Left lobe of liver (tissue), 2 donors: ENCODE measurements at regions not wholly inside any gene's neighbourhood (a gene's known extent, or its start where the extent isn't known, plus 50 kb on each side); places are given as distances from the start of the nearest gene placed in this dataset.

Experiments
- ATAC-seq: fragments of 200-7000 bp; cut with Tn5 transposase; one replicate; pipeline ENCODE4 v1.9.1; 2020; ENCODE audit warnings: mild to moderate bottlenecking, moderate library complexity
- DNase-seq: peaks from one replicate; pipeline ENCODE4 v3.0.0-alpha.2; 2020; ENCODE audit warnings: low spot score
- donor health status: DM: no; HTN: no; CAD: no; lungs with moderate emphysema.
- donor health status: DM: no; HTN: yes; CAD: no.

DNA sequence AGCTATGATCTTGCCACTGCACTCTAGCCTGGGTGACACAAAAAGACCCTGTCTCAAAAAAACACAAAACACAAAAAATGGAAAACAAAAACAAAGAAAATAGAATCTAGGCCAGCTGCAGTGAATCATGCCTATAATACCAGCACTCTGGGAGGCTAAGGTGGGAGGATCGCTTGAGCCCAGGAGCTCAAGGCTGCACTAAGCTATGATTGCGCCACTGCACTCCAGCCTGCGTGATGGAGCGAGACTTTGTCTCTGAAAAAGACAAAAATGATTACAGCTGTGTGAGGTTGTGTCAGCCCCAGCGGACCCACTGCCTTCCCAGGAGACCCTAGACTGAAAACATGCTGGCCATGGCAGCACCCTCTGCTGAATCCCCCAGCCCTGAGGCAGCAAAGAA lies 80.2 kb upstream of the ZBTB40 start:
- DNase-seq (no peak), ATAC-seq (no peak)

DNA sequence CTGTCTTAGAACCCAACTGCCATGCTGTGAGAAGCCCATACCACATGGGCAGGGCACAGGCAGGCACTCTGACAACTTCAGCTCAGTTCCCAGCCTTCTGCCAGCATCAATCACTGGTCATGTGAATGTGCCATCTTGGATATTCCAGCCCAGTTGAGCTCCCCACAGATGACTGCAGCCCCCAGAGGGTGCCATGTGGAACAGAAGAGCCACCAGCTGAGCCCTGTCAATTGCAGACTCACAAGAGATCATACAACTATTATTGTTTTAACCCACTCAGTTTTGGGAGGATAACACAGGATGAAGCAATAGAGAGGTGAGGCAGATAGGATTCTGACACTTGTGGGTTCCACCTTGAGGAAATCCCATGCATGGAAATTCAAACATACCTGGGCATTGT lies 78.4 kb upstream of the ZBTB40 start:
- no peak for ATAC-seq
- no peak for DNase-seq

DNA sequence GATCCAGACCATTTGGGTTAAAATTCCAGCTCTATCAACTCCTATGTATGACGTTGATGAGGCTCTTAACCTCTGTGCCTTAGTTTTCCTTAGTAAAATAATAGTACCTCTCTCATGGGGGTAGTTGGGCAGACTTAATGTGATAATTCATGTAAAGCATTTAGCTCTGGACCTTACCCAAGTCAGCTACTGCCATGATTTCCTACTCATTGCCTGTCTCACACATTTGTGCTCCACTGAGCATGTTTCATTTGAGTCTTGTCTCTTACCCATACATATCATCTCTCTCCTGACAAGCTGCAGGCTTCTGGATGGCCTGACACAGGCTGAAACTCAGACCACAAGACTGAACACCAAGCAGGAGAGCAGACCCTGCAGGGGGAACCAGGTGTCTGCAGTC lies 77.7 kb upstream of the ZBTB40 start:
- DNase-seq (no peak), ATAC-seq (no peak)

DNA sequence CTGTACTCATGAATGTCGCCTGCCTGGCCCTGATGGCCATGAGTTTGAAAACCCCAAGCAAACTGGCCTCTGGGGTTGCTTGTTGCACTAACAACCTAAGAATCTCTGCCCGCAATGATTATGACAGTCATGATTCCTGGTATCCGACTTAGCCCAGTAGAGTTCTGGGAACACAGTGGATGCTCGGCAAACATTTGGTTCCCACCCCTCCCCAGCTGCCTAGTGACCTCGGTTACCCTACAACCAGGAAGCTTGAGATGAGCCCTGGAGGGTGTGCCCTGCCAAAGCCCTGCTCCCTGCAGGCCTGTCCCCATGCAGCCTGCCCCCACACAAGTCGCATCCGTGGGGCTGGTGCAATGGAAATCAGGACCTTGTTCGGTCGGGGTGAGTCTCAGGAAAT lies 76.0 kb upstream of the ZBTB40 start:
- DNase-seq (no peak), ATAC-seq (no peak)

DNA sequence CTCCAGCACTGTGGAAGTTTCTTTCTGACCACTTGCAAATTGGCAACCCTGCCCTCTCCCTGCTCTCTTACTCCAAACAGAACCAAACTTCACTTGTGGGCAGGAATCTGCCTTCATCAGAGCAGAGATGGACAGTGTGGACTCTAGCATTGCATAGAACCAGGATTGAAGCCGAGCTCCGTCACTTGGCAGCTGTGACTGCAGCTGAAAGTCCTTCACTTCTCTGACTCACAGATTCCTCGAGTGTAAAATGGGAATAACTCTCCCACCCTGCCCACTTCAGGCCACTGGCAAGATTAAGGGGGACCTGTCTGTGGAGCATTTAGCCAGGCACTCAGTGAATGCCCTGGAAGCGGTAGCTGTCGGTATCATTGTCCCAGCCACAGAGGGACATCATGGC lies 75.7 kb upstream of the ZBTB40 start:
- DNase-seq (no peak), ATAC-seq (no peak)

DNA sequence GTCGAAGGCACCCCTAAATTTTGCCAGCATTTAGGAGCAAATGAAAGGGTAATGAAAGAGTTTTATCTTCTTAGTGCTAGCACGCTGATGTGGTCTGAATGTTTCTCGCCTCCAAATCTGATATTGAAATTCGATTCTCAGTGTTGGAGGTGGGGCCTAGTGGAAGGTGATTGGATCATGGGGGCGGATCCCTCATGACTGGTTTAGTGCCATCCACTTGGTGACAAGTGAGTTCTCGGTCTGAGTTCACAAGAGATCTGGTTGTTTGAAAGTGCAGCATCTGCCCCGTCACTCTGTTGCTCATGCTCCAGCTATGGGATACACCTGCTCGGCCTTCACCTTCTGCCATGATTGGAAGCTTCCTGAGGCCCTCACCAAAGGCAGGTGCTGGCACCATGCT lies 75.1 kb upstream of the ZBTB40 start:
- ATAC-seq = no peak
- no peak for DNase-seq

DNA sequence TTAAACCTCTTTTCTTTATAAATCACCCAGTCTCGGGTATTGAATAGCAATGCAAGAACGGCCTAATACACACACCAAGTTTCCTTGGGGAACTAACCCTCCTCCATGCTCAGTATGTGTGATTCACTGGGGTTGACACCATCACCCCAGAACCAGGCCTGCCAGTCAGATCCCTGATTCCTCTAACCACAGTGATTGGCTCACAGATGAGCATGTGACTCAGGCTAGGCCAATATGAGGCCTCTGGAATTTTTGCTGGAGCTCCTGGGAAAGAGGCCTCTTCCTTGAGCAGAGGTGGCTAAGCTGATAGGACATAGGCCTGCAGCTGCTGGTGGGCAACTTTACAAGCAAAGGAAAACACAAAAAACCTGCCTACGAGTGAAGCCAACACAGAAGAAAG lies 74.7 kb upstream of the ZBTB40 start:
- DNase-seq (no peak), ATAC-seq (no peak)

DNA sequence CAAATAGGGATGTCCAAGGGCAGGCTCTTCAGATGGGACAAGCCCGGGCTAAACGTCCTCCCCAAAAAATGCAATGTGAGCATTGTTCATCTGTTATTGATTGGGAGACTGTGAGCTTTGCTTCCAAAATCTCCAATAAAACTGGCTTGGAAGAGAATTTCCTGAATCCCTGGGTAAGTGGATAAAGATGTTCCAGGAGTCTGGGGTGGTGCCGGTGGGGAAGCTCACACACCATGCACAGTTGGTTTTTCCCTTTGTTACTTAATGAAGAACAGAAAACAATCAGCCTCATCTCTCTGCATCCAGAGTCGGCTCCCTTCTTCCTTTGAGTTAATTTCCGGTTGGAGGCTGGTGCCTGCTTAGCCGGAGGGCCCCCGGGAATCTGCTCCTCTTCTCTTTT lies 72.1 kb upstream of the ZBTB40 start:
- DNase-seq (no peak), ATAC-seq (no peak)

DNA sequence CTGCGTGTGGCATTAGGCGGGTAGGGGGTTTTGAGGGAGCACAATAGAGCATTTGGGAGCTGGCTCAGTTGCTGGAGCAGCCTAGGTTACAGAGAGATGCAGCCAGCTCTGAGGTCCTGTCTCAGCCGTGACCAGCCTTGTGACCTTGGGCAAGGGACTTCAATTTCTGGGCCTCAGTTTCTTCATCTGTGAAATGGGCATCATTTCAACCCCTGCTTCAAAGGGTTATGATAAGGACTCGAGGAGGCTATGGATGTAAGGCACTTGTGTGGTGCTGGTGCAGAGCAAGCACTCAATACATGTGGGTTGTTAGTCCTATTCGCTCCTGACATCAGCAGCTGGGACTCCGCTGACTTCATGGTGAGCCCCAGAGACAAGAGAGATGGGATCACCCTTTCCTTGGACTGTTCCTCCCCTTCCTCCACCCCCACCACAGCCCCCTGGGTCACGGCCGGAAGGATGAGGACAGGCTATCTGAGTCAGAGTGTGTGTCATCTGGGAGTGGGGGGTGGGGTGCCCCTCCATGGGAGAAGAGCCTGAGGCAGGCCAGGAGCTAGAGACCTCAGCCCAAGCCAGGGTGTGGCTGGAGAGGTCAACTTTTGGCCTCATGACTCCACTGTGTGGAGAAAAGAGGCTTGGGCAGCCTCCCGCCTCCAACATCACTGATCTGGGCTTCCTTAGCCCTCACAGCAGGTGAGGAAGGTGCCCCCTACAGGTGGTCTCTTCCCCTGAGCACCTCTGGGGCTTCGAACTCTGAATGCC lies 71.4 kb upstream of the ZBTB40 start:
- ATAC-seq = no peak
- DNase-seq = no peak

DNA sequence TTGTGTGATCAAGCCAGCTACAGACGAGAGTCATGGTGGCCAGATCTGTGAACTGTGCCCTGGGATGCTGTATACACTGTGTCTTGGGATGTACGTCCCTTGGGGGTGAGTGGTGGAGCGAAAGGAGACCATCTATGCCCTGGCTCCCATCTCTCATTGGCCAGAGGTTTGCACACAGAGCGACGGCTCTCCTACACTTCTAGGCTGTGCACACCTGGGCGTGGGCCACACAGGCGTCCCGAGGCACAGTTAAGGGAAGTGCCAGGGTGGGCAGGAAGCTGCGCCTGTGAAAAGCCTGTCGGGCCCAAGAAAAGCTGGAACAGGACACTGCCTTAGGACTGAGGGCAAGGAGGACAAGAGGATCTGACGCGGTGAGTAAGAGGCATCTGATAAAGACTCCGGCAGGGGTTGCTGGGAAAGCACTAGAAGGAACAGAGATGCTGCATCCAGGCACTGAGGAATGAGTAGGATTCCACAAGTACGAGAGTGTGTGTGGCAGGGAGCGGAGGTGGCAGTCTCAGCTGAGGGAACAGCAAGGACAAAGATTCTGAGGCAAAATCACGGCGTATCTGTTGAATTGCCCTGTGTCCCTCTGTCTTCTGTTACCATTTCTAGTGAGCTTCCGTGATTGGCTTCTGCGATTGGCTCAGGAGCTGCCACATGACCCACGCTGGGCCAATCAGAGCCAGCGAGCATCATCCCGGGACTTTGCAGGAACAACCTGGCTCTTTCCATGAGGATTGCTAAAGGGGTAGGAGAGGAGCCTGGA lies 67.9 kb upstream of the ZBTB40 start:
- DNase-seq (no peak), ATAC-seq (no peak)

DNA sequence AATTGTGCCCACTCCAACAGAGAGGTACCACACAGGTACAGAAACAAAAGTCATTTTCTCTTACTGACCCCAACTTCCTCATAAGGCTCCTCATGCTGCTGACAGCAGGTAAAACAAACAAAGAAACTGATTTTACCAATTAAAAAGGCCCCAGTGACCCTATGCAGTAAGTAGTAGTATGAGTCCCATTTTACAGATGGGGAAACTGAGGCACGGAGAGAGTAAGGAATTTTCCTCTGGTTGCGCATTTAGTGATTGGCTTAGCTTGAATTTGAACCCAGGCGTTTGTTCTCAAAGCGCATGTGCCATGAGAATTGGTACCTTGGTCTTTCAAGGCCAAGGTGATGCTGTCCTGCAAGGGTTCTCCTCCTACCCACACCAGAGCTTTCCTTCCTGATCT lies 66.1 kb upstream of the ZBTB40 start:
- no peak for ATAC-seq
- DNase-seq = no peak

DNA sequence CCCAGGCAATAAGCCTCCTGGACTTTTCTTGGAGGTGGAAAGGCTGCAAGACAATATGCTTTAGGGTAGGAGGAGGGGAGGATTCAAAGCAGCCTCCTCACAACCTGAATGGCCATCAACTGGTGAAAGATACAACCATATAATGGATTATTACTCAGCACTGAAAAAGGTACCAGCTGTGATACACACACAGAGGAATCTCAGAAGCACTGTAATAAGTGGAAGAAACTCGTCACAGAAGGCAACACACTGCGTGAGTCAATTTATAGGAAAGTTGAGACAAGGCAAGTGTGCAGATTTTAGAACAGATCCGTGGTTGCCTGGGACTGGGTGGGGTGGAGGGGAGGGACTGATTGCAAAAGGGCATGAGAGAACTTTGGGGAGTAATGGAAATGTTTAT lies 64.9 kb upstream of the ZBTB40 start:
- DNase-seq (no peak), ATAC-seq (no peak)

DNA sequence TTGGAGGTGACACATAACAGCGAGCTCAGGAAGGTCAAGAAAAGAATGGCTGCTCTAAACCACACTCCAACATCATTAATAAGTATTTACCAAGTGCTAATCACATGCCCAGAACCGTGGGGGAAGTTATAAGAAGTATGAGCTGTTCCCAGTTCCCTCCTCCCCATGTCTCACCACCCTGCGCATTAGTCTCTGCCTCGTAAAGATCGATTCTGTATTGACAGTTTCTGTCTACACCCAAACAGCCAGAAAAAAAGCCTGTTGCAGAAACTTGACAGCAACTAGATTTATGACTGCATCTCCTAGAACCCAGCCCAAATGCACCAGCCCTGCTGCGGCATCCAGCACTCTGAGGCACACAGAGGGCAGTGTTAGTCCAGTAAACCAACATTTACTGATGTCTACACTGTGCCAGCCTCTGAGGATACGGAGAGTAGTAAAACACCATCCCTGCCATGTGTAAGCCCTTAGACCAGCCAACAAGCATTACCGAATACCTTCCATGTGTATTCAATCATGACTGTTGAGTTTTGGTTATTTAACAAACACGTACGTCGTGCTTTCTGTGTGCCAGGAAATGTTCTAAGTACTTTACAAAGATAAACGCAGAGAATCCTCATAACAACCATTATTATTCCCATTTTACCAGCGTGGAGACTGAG lies 63.6 kb upstream of the ZBTB40 start:
- DNase-seq = no peak
- peak; percentile 31 for ATAC-seq

DNA sequence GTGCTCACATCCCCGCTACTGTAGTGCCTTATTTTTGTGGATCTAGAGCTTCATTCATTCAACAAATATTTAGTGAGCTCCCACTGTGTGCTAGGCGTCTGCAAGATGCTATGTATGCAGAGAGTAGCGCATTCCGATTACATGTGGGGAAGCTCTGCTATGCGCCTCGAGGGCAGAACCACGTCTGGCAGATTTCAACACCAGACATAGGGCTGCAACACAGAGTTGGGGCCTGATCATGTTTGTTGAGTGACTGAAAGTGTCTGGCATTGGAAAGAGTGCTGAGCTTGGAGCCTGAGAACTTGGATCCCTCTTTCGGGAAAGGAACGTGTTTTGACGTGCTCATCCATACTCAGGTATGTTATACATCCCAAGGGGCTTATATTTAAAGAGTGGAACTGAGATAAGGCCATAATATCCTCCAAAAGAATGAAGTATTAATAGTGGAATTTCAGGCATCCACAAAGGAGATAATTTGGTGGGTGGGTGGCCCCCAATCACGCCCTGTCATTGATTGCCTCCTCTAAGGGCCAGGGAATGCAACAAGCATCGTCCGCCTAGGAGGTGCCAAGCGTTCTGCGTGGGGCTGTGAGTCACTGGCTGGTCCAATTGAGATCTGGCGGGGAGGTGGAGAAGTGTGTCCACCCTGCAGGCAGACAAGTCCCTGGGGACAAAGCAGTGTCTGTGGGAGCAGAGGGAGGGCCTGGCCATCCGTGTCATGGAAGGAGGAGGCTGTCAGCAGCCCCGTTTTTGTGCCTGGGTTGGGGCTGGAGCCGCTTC lies 62.8 kb upstream of the ZBTB40 start:
- no peak for DNase-seq

DNA sequence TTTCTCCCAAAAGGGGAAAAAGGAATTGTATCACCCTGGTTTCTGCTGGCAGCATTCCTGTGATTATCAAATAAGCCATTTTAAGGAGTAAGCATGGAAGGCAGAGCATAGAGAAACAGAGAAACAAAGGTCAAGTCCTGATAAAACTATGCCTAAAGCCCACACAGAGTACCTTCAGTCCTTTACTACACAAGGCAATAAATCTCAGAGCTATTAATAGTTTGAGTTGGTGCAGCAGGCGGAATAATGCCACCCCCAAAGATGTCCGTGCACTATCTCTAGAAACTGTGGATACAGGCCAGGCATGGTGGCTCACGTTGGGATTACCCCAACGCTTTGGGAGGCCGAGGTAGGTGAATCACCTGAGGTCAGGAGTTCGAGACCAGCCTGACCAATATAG lies 58.1 kb upstream of the ZBTB40 start:
- ATAC-seq (no peak), DNase-seq (no peak)

More for the DNA sequence above, 62.8 kb upstream of the ZBTB40 start:
- ATAC-seq = no peak

DNA sequence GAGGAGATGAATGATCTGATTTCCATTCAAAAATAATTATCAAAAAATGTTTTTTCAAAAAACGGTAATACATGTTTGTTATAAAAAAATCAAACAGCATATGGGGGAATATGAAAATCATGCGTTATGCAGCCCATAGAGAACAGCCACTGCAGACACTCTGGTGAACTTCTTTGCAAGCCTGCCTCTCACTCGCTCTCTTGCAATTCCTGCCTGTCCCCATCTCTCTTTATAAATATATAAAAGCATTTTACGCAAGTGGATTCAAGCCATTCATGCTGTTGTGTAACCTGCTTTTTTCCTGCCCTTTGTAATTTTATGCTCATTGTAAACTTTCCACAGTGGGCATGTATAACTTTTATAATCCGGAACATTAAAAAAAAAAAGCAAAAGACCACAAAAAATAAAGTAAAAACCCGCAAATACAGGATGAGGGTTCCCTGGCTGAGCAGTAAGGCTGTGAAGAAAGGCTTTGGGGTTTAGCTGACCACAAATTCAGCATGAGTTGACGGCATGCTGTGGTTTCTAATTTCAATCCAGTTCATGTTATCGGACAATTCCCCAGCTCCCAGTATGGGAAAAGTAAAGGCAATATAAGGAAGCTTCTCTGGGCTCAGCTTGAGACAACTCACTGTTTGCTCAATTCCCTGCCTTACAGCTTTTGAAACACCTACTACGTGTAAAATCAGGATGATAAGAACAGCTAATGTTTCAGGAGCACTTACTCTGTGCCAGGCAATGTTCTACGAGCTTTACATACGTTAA lies 52.8 kb upstream of the ZBTB40 start:
- DNase-seq (no peak), ATAC-seq (no peak)

DNA sequence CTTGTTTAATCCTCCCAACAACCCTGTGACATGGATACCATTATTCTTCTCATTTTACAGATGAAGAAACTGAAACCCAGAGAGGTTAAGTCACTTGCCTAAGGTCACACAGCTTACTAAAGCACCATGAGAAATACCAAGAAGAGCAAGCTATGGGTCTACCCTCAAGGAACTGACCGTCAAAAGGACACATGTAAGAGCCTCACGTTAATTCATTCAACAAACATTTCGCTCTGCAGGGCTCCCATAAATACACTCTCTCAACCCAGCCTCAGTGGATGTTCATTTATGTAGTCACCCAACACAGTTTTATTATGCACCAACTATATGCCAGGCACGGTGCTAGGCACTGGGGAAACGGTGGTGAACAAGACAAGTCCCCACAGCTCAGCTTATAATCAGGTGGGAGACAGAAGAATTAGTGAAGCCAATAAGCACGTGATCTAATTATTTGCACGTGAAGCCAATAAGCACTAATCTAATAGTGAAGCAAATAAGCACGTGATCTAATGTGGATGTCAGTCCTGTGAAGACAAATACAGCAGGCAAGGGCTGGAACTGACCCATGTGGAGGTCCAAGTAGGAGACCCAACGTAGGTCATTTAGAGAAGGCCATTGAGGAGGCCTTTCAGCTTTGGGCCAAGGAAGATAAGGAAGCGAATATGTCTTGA lies 52.1 kb upstream of the ZBTB40 start:
- no peak for ATAC-seq
- no peak for DNase-seq
